ENCODE measurements at regions not wholly inside any gene's neighbourhood (a gene's known extent, or its start where the extent isn't known, plus 50 kb on each side); places are given as distances from the start of the nearest gene placed in this dataset.

GRCh38 chr13:57286511-57287098, 119.6 kb downstream of the PRR20E start:
- no peak for TF ChIP-seq POLR2A (IDR thresholded peaks at IDR 0.05)
- TF ChIP-seq, protein P1, sequence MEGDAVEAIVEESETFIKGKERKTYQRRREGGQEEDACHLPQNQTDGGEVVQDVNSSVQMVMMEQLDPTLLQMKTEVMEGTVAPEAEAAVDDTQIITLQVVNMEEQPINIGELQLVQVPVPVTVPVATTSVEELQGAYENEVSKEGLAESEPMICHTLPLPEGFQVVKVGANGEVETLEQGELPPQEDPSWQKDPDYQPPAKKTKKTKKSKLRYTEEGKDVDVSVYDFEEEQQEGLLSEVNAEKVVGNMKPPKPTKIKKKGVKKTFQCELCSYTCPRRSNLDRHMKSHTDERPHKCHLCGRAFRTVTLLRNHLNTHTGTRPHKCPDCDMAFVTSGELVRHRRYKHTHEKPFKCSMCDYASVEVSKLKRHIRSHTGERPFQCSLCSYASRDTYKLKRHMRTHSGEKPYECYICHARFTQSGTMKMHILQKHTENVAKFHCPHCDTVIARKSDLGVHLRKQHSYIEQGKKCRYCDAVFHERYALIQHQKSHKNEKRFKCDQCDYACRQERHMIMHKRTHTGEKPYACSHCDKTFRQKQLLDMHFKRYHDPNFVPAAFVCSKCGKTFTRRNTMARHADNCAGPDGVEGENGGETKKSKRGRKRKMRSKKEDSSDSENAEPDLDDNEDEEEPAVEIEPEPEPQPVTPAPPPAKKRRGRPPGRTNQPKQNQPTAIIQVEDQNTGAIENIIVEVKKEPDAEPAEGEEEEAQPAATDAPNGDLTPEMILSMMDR (IDR thresholded peaks at IDR 0.05 in 4 of 5, conservative IDR thresholded peaks at IDR 0.05 in 1 of 5): no peak
- in situ Hi-C loops (cut with MboI; ENCODE audit: low sequenced_read_pairs in 4 of 4): no loop called here
- Histone ChIP-seq H3K27ac (no peak overlapping the region), H3K4me1 (no peaks in the 10 kb centered on the region), H3K36me3 (no peaks in the 10 kb centered on the region), H3K9me3 (no peaks in the 10 kb centered on the region), H3K27me3 (no peaks in the 10 kb centered on the region), H3K4me3 (no peak overlapping the region)
- no peak for DNase-seq
- no peak for ATAC-seq
- intact Hi-C loops (cut with DNase I; ENCODE audit: low total_unique reads): no loop called here

DNA sequence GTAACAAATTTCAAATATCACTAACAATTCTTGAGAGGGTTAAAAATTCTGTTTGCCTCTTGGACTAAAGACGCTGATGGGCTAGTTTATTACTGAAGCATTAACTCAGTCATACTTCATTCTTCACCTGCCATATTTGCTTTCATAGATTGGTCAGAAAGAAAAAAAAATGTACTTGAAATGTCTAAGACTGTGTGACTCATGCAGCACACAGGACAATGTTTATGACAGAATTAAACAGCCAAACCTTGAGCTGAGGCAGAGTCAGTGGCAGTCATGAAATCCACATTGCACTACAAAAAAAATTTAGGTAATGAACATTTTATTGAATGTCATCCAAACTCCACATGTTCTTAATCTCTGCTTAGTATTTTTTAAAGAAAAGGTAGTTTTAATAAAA, 135.6 kb downstream of the PRR20E start:
- intact Hi-C loops (cut with DNase I; ENCODE audit: low total_unique reads) (no loop called here), in situ Hi-C loops (cut with MboI; ENCODE audit: low sequenced_read_pairs in 4 of 4) (no loop called here)
- DNase-seq: no peak

DNA sequence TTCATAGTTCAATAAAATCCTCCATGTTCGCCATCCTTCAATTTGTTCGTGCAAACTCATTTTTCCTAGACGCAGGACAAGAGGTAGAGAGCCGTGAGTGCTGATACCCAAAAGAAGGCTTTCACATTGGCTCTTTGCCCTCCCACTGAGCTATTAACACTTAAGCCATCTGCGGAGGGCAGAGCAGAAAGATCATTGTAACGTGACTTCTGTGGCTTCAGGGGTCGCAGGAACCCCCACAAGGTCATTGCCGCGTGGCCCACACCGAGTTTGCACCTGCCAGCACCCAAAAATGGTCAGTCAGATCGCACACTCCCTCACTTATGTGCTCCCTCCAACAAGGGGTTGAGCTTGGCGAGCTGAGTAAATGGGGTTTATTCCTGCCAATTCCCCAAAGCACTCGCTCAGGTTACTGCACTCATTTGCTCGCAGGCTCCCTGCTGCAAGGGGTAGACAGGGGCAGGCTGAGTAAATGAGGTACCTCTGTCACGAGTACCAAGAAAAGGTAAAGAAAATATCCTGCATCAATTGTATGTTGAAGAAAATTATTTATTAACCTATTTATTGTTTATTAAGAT, 144.1 kb downstream of the PRR20E start:
- in situ Hi-C loops (cut with MboI; ENCODE audit: low sequenced_read_pairs in 4 of 4): no loop called here
- Histone ChIP-seq H3K27me3 (no peaks in the 10 kb centered on the region), H3K36me3 (no peaks in the 10 kb centered on the region), H3K9me3 (no peaks in the 10 kb centered on the region), H3K27ac (no peak overlapping the region), H3K4me1 (no peaks in the 10 kb centered on the region), H3K4me3 (no peak overlapping the region)
- DNase-seq: no peak
- ATAC-seq: no peak
- intact Hi-C loops (cut with DNase I; ENCODE audit: low total_unique reads): no loop called here
- TF ChIP-seq, protein P1 (IDR thresholded peaks at IDR 0.05 in 4 of 5, conservative IDR thresholded peaks at IDR 0.05 in 1 of 5): no peak
- TF ChIP-seq POLR2A (IDR thresholded peaks at IDR 0.05): no peak

More for the DNA sequence above, 135.6 kb downstream of the PRR20E start:
- H3K36me3 ChIP-seq: no peaks in the 10 kb centered on the region
- TF ChIP-seq, protein P1 (IDR thresholded peaks at IDR 0.05 in 4 of 5, conservative IDR thresholded peaks at IDR 0.05 in 1 of 5): no peak
- TF ChIP-seq POLR2A (IDR thresholded peaks at IDR 0.05): no peak
- H3K4me1 ChIP-seq: no peaks in the 10 kb centered on the region
- no peaks in the 10 kb centered on the region for H3K9me3 ChIP-seq
- ATAC-seq: no peak
- no peaks in the 10 kb centered on the region for H3K27me3 ChIP-seq
- no peak overlapping the region for H3K4me3 ChIP-seq
- H3K27ac ChIP-seq: no peak overlapping the region

GRCh38 chr13:57314897-57315520, 148.0 kb downstream of the PRR20E start:
- in situ Hi-C loops (cut with MboI; ENCODE audit: low sequenced_read_pairs in 4 of 4): no loop called here
- intact Hi-C loops (cut with DNase I; ENCODE audit: low total_unique reads): no loop called here
- Histone ChIP-seq H3K27ac (no peak overlapping the region), H3K4me1 (no peaks in the 10 kb centered on the region), H3K4me3 (no peak overlapping the region), H3K27me3 (no peaks in the 10 kb centered on the region), H3K9me3 (no peaks in the 10 kb centered on the region), H3K36me3 (no peaks in the 10 kb centered on the region)
- ATAC-seq (no peak), DNase-seq (no peak)
- TF ChIP-seq POLR2A (IDR thresholded peaks at IDR 0.05): no peak
- TF ChIP-seq, protein P1 (IDR thresholded peaks at IDR 0.05 in 4 of 5, conservative IDR thresholded peaks at IDR 0.05 in 1 of 5): no peak
